Keratinocyte (primary cell): ENCODE measurements at regions not wholly inside any gene's neighbourhood (a gene's known extent, or its start where the extent isn't known, plus 50 kb on each side); places are given as distances from the start of the nearest gene placed in this dataset.

Source experiments
- DNase-seq: peaks from one replicate; pipeline ENCODE4 v3.0.0-alpha.2; 2011; ENCODE audit warnings: low read depth, missing footprints, low spot score
- FAIRE-seq: peaks from 2 replicates; lab custom pipeline; 2011; peaks lifted over from hg19 to GRCh38; lab: Jason Lieb, UNC
- H2AFZ ChIP-seq: 2 replicates; pipeline ENCODE4 v1.6.0; 2012; ENCODE audit warnings: low read length, control low read depth, inconsistent platforms; ENCODE audit not compliant: control insufficient read depth
- H3K27ac ChIP-seq: 2 replicates; pipeline ENCODE4 v1.5.1; 2011; ENCODE audit warnings: low read length; ENCODE audit not compliant: control insufficient read depth, insufficient read depth
- H3K27me3 ChIP-seq: 3 replicates; pipeline ENCODE4 v1.6.0; 2011; ENCODE audit warnings: low read length; ENCODE audit not compliant: control insufficient read depth, insufficient read depth; ENCODE audit errors: extremely low read depth
- H3K36me3 ChIP-seq, 2 experiments: 2 replicates in 1 of 2; 3 replicates in 1 of 2; pipeline ENCODE4 v1.5.1; 2011; ENCODE audit warnings: low read length in 2 of 2, mild to moderate bottlenecking in 1 of 2; ENCODE audit not compliant: control insufficient read depth in 2 of 2, insufficient read depth in 2 of 2; ENCODE audit errors: extremely low read depth in 1 of 2
- H3K4me1 ChIP-seq: 3 replicates; pipeline ENCODE4 v1.5.1; 2011; ENCODE audit warnings: low read length; ENCODE audit not compliant: control insufficient read depth, insufficient read depth; ENCODE audit errors: extremely low read depth
- H3K4me2 ChIP-seq: 3 replicates; pipeline ENCODE4 v1.6.0; 2011; ENCODE audit warnings: low read depth, low read length; ENCODE audit not compliant: control insufficient read depth, insufficient read depth; ENCODE audit errors: extremely low read depth
- H3K4me3 ChIP-seq, 3 experiments: fragments of 200-600 bp in 1 of 3; sonication (generic) in 1 of 3; 2 replicates in 2 of 3; 3 replicates in 1 of 3; pipeline ENCODE4 v1.5.1; 2011 to 2016; ENCODE audit warnings: low read length in 3 of 3, mild to moderate bottlenecking in 3 of 3, control low read depth in 2 of 3, inconsistent platforms in 1 of 3, low read depth in 1 of 3, mixed read lengths in 1 of 3, mixed run types in 1 of 3, moderate library complexity in 1 of 3; ENCODE audit not compliant: control insufficient read depth in 2 of 3, insufficient read depth in 2 of 3; ENCODE audit errors: extremely low read depth in 1 of 3
- H3K79me2 ChIP-seq: 2 replicates; pipeline ENCODE4 v1.6.0; 2012; ENCODE audit warnings: low read length; ENCODE audit not compliant: control insufficient read depth, insufficient read depth
- H3K9ac ChIP-seq: 3 replicates; pipeline ENCODE4 v1.6.0; 2011; ENCODE audit warnings: low read length; ENCODE audit not compliant: control insufficient read depth, insufficient read depth; ENCODE audit errors: extremely low read depth
- H3K9me1 ChIP-seq: 3 replicates; pipeline ENCODE4 v1.6.0; 2011; ENCODE audit warnings: low read length; ENCODE audit not compliant: control insufficient read depth, insufficient read depth; ENCODE audit errors: extremely low read depth
- H3K9me3 ChIP-seq: 2 replicates; pipeline ENCODE4 v1.5.1; 2012; ENCODE audit warnings: low read depth, low read length; ENCODE audit not compliant: control insufficient read depth
- H4K20me1 ChIP-seq: 3 replicates; pipeline ENCODE4 v1.6.0; 2011; ENCODE audit warnings: low read length; ENCODE audit not compliant: control insufficient read depth, insufficient read depth; ENCODE audit errors: extremely low read depth
- EZH2 ChIP-seq: IDR thresholded peaks from one replicate; pipeline ENCODE4 v1.6.1; 2012; ENCODE audit warnings: inconsistent platforms, mild to moderate bottlenecking, low read length, moderate library complexity
- dilution Hi-C: fragments of 300-500 bp; cut with MboI; formaldehyde crosslinking; loops from one replicate; pipeline ENCODE4 v1.7.0; 2020; ENCODE audit warnings: low sequenced_read_pairs; ENCODE audit not compliant: extremely low pct_ligation_motif_present
- TF ChIP-seq, protein P1 (sequence below), 3 experiments: IDR thresholded peaks in 1 of 3; conservative IDR thresholded peaks in 1 of 3; optimal IDR thresholded peaks in 1 of 3; 2 replicates in 2 of 3; 3 replicates in 1 of 3; pipeline versions ENCODE3 to v1.5.1; 2011; ENCODE audit warnings: low read length in 3 of 3, mild to moderate bottlenecking in 3 of 3, moderate library complexity in 2 of 3, control low read depth in 1 of 3, inconsistent platforms in 1 of 3; ENCODE audit not compliant: insufficient read depth in 2 of 3; ENCODE audit errors: extremely low read depth in 1 of 3

DNA sequence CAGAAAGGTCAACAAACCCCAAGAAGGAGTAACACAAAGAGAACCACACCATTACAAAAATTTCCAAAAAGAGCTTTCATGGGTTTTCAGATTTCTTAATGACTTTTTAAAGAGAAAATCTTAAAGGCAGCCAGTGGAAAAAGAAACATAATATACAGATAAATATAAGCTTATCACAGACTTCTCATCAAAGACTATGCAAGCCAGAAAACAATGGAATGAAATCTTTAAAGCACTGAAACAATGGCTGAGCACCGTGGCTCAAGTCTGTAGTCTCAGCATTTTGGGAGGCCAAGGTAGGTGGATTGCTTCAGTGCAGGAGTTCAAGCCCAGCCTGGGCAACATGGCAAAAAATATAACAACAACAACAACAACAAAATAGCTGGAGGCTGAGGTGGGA is 237.4 kb downstream of the CYP26B1 start:
- no peaks in the 10 kb centered on the region for H4K20me1 ChIP-seq
- no peak overlapping the region for H3K9ac ChIP-seq
- FAIRE-seq (no peak), DNase-seq (no peak)
- no peaks in the 10 kb centered on the region for H3K36me3 ChIP-seq
- no peaks in the 10 kb centered on the region for H3K4me1 ChIP-seq
- no peak overlapping the region for H3K4me3 ChIP-seq
- H3K79me2 ChIP-seq: no peaks in the 10 kb centered on the region
- H3K27ac ChIP-seq: no peak overlapping the region
- no peak overlapping the region for H3K4me2 ChIP-seq
- H3K9me3 ChIP-seq: no peaks in the 10 kb centered on the region
- TF ChIP-seq, protein P1, sequence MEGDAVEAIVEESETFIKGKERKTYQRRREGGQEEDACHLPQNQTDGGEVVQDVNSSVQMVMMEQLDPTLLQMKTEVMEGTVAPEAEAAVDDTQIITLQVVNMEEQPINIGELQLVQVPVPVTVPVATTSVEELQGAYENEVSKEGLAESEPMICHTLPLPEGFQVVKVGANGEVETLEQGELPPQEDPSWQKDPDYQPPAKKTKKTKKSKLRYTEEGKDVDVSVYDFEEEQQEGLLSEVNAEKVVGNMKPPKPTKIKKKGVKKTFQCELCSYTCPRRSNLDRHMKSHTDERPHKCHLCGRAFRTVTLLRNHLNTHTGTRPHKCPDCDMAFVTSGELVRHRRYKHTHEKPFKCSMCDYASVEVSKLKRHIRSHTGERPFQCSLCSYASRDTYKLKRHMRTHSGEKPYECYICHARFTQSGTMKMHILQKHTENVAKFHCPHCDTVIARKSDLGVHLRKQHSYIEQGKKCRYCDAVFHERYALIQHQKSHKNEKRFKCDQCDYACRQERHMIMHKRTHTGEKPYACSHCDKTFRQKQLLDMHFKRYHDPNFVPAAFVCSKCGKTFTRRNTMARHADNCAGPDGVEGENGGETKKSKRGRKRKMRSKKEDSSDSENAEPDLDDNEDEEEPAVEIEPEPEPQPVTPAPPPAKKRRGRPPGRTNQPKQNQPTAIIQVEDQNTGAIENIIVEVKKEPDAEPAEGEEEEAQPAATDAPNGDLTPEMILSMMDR (optimal IDR thresholded peaks at IDR 0.05 in 1 of 3, IDR thresholded peaks at IDR 0.05 in 1 of 3, conservative IDR thresholded peaks at IDR 0.05 in 1 of 3; ENCODE audit: extremely low read depth in 1 of 3, insufficient read depth in 2 of 3, low read length in 3 of 3): no peak
- no peak for TF ChIP-seq EZH2
- peaks cover 5% of the 10 kb centered on the region for H3K27me3 ChIP-seq
- no peaks in the 10 kb centered on the region for H3K9me1 ChIP-seq
- H2AFZ ChIP-seq: no peak overlapping the region
- dilution Hi-C loops: no loop called here

DNA sequence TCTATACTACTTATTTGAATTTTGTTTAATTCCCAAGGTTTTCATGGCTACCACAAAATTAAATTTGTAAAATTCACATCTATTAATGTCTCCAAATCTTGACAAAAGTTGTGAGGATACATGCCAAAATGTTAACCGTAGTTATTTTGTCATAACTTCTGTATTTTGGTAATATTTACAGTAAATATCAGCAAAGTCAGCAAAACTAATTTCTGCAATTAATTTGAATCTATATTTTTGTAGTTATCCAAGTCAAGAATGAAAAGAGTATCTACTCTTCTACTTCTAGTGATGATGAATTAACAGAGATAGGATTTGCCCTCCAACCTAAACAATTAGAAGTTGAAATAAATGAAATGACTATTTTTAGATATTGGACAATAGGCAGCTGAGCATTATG is 238.9 kb downstream of the CYP26B1 start:
- peaks cover 5% of the 10 kb centered on the region for H3K27me3 ChIP-seq
- TF ChIP-seq EZH2: no peak
- TF ChIP-seq, protein P1 (optimal IDR thresholded peaks at IDR 0.05 in 1 of 3, IDR thresholded peaks at IDR 0.05 in 1 of 3, conservative IDR thresholded peaks at IDR 0.05 in 1 of 3; ENCODE audit: extremely low read depth in 1 of 3, insufficient read depth in 2 of 3, low read length in 3 of 3): no peak

More for the DNA sequence above, 238.9 kb downstream of the CYP26B1 start:
- DNase-seq: no peak
- no peak for FAIRE-seq
- H3K4me3 ChIP-seq: no peak overlapping the region
- no peak overlapping the region for H3K27ac ChIP-seq
- no peaks in the 10 kb centered on the region for H3K36me3 ChIP-seq
- H3K9me3 ChIP-seq: no peaks in the 10 kb centered on the region
- no peak overlapping the region for H2AFZ ChIP-seq
- H3K9ac ChIP-seq: no peak overlapping the region
- H4K20me1 ChIP-seq: no peaks in the 10 kb centered on the region
- H3K79me2 ChIP-seq: no peaks in the 10 kb centered on the region
- no peaks in the 10 kb centered on the region for H3K4me1 ChIP-seq
- no peak overlapping the region for H3K4me2 ChIP-seq
- dilution Hi-C loops: no loop called here
- H3K9me1 ChIP-seq: no peaks in the 10 kb centered on the region
